Tibial nerve (tissue), 4 donors: ENCODE measurements at regions not wholly inside any gene's neighbourhood (a gene's known extent, or its start where the extent isn't known, plus 50 kb on each side); places are given as distances from the start of the nearest gene placed in this dataset.

Source experiments
- DNase-seq, 2 donors: peaks; one replicate each; pipeline ENCODE4 v3.0.0-alpha.2; 2019; ENCODE audit warnings: low spot score in 2 of 2
- H3K27ac ChIP-seq, 4 donors: fragments of 200-600 bp; sonication (generic) in 3 of 4; one replicate each; pipeline ENCODE4 v1.5.1; 2017 to 2019; ENCODE audit warnings: mild to moderate bottlenecking in 1 of 4
- H3K27me3 ChIP-seq, 2 donors: fragments of 200-600 bp; sonication (generic) in 1 of 2; one replicate each; pipeline versions ENCODE4 v1.5.1 to v1.6.0; 2017 to 2019
- H3K36me3 ChIP-seq, 3 donors: fragments of 200-600 bp; sonication (generic); one replicate each; pipeline ENCODE4 v1.5.1; 2018 to 2019
- H3K4me1 ChIP-seq, 4 donors: fragments of 200-600 bp; sonication (generic) in 3 of 4; one replicate each; pipeline ENCODE4 v1.5.1; 2017 to 2019
- H3K4me3 ChIP-seq, 4 donors: fragments of 200-600 bp; sonication (generic) in 3 of 4; one replicate each; pipeline ENCODE4 v1.5.1; 2017 to 2019; ENCODE audit warnings: mild to moderate bottlenecking in 1 of 4, moderate library complexity in 1 of 4
- H3K9me3 ChIP-seq, 4 donors: fragments of 200-600 bp; sonication (generic) in 3 of 4; one replicate each; pipeline ENCODE4 v1.5.1; 2017 to 2019
- CTCF ChIP-seq, 5 experiments: fragments of 200-600 bp in 3 of 5; fragments of 450-650 bp in 2 of 5; sonication (generic) in 3 of 5; IDR thresholded peaks; one replicate each; pipeline ENCODE4 v1.5.1; 2016 to 2019; ENCODE audit warnings: antibody characterized with exemption in 5 of 5, mild to moderate bottlenecking in 3 of 5, moderate library complexity in 2 of 5
- EP300 ChIP-seq, 2 donors: sonication (generic); formaldehyde crosslinking; IDR thresholded peaks; one replicate each; pipeline ENCODE4 v1.6.1; 2017; ENCODE audit warnings: antibody characterized with exemption in 2 of 2, mild to moderate bottlenecking in 1 of 2
- POLR2A ChIP-seq, 2 donors: fragments of 450-650 bp; IDR thresholded peaks; one replicate each; pipeline ENCODE4 v1.6.1; 2017; ENCODE audit warnings: antibody characterized with exemption in 2 of 2, mild to moderate bottlenecking in 2 of 2, moderate library complexity in 2 of 2
- WGBS, 2 donors: methylation state at CpG; one replicate each; pipeline ENCODE4 v1.1.5; 2018; 5-methylcytosine and 5-hydroxymethylcytosine counted together

DNA sequence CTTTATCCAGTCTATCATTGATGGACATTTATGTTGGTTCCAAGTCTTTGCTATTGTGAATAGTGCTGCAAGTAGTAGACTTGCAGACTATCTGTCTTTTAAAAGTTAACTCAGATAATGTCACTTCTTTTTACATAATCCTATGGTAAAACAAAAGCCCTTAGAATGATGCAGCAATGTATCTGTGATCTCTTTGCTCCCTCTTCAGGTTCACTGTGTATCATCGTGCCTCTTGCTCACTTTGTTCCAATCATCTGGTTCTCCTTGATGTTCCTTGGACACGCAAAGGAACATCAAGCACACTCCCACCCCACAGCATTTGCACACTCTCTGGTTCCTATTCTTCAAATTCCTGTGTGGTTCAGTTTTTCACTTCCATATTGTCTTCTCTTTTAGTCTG, 472.5 kb upstream of the ZNF804A start:
- no peak for DNase-seq
- TF ChIP-seq POLR2A (IDR thresholded peaks at IDR 0.05) (no peak), EP300 (IDR thresholded peaks at IDR 0.05) (no peak), CTCF (IDR thresholded peaks at IDR 0.05) (no peak)
- Histone ChIP-seq H3K27me3 (no peaks in the 10 kb centered on the region), H3K36me3 (no peaks in the 10 kb centered on the region), H3K4me3 (no peak overlapping the region), H3K27ac (no peak overlapping the region), H3K9me3 (no peaks in the 10 kb centered on the region), H3K4me1 (no peaks in the 10 kb centered on the region)
- WGBS, 2 donors = 91% methylated on average over 2 of the region's 2 CpGs

GRCh38 chr2:184129073-184129472, 469.3 kb upstream of the ZNF804A start:
- no peaks in the 10 kb centered on the region for H3K27me3 ChIP-seq
- peaks cover 0 to 8% (median 0%) of the 10 kb centered on the region in 4 donors for H3K9me3 ChIP-seq
- no peaks in the 10 kb centered on the region for H3K36me3 ChIP-seq
- no peaks in the 10 kb centered on the region for H3K4me1 ChIP-seq
- no peak overlapping the region for H3K27ac ChIP-seq
- TF ChIP-seq EP300 (IDR thresholded peaks at IDR 0.05) (no peak), POLR2A (IDR thresholded peaks at IDR 0.05) (no peak), CTCF (IDR thresholded peaks at IDR 0.05) (no peak)
- H3K4me3 ChIP-seq = no peak overlapping the region
- WGBS, 2 donors = 93 to 96% methylated on average over 1 of the region's 1 CpG
- no peak for DNase-seq

- H3K9me3 ChIP-seq = peaks cover 0 to 41% (median 3%) of the 10 kb centered on the region in 4 donors
- 90 to 93% methylated on average over 1 of the region's 1 CpG for WGBS, 2 donors
- no peaks in the 10 kb centered on the region for H3K36me3 ChIP-seq
- no peak overlapping the region for H3K4me3 ChIP-seq
- H3K27me3 ChIP-seq = no peaks in the 10 kb centered on the region
- H3K4me1 ChIP-seq = no peaks in the 10 kb centered on the region
- DNase-seq = no peak
- no peak overlapping the region for H3K27ac ChIP-seq
- TF ChIP-seq EP300 (IDR thresholded peaks at IDR 0.05) (no peak), CTCF (IDR thresholded peaks at IDR 0.05) (no peak), POLR2A (IDR thresholded peaks at IDR 0.05) (no peak)
These were observed 460.4 kb upstream of the ZNF804A start for GRCh38 chr2:184137955-184138354.

- no peaks in the 10 kb centered on the region for H3K36me3 ChIP-seq
- H3K27ac ChIP-seq = no peak overlapping the region
- DNase-seq = no peak
- H3K27me3 ChIP-seq = no peaks in the 10 kb centered on the region
- no peak for TF ChIP-seq CTCF (IDR thresholded peaks at IDR 0.05)
- TF ChIP-seq POLR2A (IDR thresholded peaks at IDR 0.05) = no peak
- TF ChIP-seq EP300 (IDR thresholded peaks at IDR 0.05) = no peak
- H3K9me3 ChIP-seq = peaks cover 0 to 13% (median under 1%) of the 10 kb centered on the region in 4 donors
- H3K4me3 ChIP-seq = no peak overlapping the region
- no peaks in the 10 kb centered on the region for H3K4me1 ChIP-seq
These were observed 456.5 kb upstream of the ZNF804A start for GRCh38 chr2:184141866-184142265.

- DNase-seq = no peak
- Histone ChIP-seq H3K27me3 (no peaks in the 10 kb centered on the region), H3K27ac (no peak overlapping the region), H3K36me3 (no peaks in the 10 kb centered on the region), H3K9me3 (peaks cover 0 to 18% (median 0%) of the 10 kb centered on the region in 4 donors), H3K4me1 (no peaks in the 10 kb centered on the region), H3K4me3 (no peak overlapping the region)
- WGBS, 2 donors = 62 to 74% methylated on average over 2 of the region's 2 CpGs
- no peak for TF ChIP-seq POLR2A (IDR thresholded peaks at IDR 0.05)
- TF ChIP-seq EP300 (IDR thresholded peaks at IDR 0.05) = no peak
- no peak for TF ChIP-seq CTCF (IDR thresholded peaks at IDR 0.05)
These were observed 443.9 kb upstream of the ZNF804A start for GRCh38 chr2:184154438-184154837.
